UCSD-AML1 (cell line): ENCODE measurements at regions not wholly inside any gene's neighbourhood (a gene's known extent, or its start where the extent isn't known, plus 50 kb on each side); places are given as distances from the start of the nearest gene placed in this dataset.

Experiments used
- DNase-seq: peaks from one replicate; lab custom pipeline; 2025; ENCODE audit not compliant: unreplicated experiment; lab: John Stamatoyannopoulos, UW

- DNase-seq = no peak
These were observed 671.7 kb upstream of the NRSN1 start for GRCh38 chr6:23454080-23454976.

GRCh38 chr6:23455754-23456153, 670.3 kb upstream of the NRSN1 start:
- no peak for DNase-seq

- DNase-seq = no peak
These were observed 669.6 kb upstream of the NRSN1 start for GRCh38 chr6:23456396-23456795.

- DNase-seq = no peak
These were observed 668.7 kb upstream of the NRSN1 start for GRCh38 chr6:23457321-23457720.

- DNase-seq = no peak
These were observed 660.1 kb upstream of the NRSN1 start for GRCh38 chr6:23465912-23466311.

- no peak for DNase-seq
These were observed 648.4 kb upstream of the NRSN1 start for GRCh38 chr6:23477586-23477985.

GRCh38 chr6:23478312-23478711, 647.7 kb upstream of the NRSN1 start:
- no peak for DNase-seq

- DNase-seq = no peak
These were observed 642.1 kb upstream of the NRSN1 start for GRCh38 chr6:23483896-23484295.

GRCh38 chr6:23494367-23494766, 631.6 kb upstream of the NRSN1 start:
- DNase-seq = no peak

GRCh38 chr6:23498013-23498412, 628.0 kb upstream of the NRSN1 start:
- no peak for DNase-seq

- no peak for DNase-seq
These were observed 626.5 kb upstream of the NRSN1 start for GRCh38 chr6:23499549-23499948.

- no peak for DNase-seq
These were observed 622.8 kb upstream of the NRSN1 start for GRCh38 chr6:23503173-23503572.

- DNase-seq = no peak
These were observed 621.0 kb upstream of the NRSN1 start for GRCh38 chr6:23505026-23505425.

- no peak for DNase-seq
These were observed 615.1 kb upstream of the NRSN1 start for GRCh38 chr6:23510778-23511510.

GRCh38 chr6:23511817-23512216, 614.2 kb upstream of the NRSN1 start:
- DNase-seq = no peak

- no peak for DNase-seq
These were observed 607.7 kb upstream of the NRSN1 start for GRCh38 chr6:23518294-23518693.

GRCh38 chr6:23522792-23523547, 603.0 kb upstream of the NRSN1 start:
- DNase-seq = no peak

GRCh38 chr6:23523771-23524170, 602.2 kb upstream of the NRSN1 start:
- DNase-seq = no peak

GRCh38 chr6:23524548-23524947, 601.5 kb upstream of the NRSN1 start:
- no peak for DNase-seq

GRCh38 chr6:23526526-23526925, 599.5 kb upstream of the NRSN1 start:
- no peak for DNase-seq

- DNase-seq = no peak
These were observed 596.1 kb upstream of the NRSN1 start for GRCh38 chr6:23529902-23530301.

GRCh38 chr6:23531666-23532065, 594.3 kb upstream of the NRSN1 start:
- DNase-seq = no peak
